ENCODE measurements at regions not wholly inside any gene's neighbourhood (a gene's known extent, or its start where the extent isn't known, plus 50 kb on each side); places are given as distances from the start of the nearest gene placed in this dataset.

DNA sequence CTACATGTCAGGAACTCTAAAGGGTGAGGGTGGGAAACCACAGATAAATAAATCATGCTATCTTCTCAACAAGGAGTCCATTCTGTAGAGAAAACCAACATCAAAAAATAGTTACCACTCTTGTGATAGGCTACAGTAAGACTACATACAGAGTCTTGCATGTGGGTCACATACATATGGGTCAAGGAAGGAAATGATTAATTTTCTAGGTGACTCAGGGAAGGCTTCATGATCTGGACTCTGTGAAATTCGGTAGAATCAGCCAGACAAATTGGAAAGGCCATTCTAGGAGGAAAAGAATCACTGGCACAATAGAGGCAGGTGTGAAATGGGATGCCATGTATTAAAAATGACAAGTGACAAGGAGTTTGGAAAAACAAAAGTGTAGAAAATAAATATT lies 638.9 kb downstream of the LIG4 start:
- Histone ChIP-seq H3K9me3 (no peaks in the 10 kb centered on the region), H3K36me3 (no peaks in the 10 kb centered on the region), H3K27me3 (no peaks in the 10 kb centered on the region), H3K4me3 (replicated peaks in 1 of 3) (no peak overlapping the region), H3K27ac (no peak overlapping the region), H3K4me1 (no peaks in the 10 kb centered on the region)
- WGBS, 2 donors = 62 to 71% methylated on average over 1 of the region's 1 CpG
- intact Hi-C loops (cut with DNase I) = no loop called here
- TF ChIP-seq, protein P1, sequence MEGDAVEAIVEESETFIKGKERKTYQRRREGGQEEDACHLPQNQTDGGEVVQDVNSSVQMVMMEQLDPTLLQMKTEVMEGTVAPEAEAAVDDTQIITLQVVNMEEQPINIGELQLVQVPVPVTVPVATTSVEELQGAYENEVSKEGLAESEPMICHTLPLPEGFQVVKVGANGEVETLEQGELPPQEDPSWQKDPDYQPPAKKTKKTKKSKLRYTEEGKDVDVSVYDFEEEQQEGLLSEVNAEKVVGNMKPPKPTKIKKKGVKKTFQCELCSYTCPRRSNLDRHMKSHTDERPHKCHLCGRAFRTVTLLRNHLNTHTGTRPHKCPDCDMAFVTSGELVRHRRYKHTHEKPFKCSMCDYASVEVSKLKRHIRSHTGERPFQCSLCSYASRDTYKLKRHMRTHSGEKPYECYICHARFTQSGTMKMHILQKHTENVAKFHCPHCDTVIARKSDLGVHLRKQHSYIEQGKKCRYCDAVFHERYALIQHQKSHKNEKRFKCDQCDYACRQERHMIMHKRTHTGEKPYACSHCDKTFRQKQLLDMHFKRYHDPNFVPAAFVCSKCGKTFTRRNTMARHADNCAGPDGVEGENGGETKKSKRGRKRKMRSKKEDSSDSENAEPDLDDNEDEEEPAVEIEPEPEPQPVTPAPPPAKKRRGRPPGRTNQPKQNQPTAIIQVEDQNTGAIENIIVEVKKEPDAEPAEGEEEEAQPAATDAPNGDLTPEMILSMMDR (IDR thresholded peaks at IDR 0.05) = no peak
- no peak for TF ChIP-seq POLR2A (IDR thresholded peaks at IDR 0.05)
- no peak for DNase-seq

DNA sequence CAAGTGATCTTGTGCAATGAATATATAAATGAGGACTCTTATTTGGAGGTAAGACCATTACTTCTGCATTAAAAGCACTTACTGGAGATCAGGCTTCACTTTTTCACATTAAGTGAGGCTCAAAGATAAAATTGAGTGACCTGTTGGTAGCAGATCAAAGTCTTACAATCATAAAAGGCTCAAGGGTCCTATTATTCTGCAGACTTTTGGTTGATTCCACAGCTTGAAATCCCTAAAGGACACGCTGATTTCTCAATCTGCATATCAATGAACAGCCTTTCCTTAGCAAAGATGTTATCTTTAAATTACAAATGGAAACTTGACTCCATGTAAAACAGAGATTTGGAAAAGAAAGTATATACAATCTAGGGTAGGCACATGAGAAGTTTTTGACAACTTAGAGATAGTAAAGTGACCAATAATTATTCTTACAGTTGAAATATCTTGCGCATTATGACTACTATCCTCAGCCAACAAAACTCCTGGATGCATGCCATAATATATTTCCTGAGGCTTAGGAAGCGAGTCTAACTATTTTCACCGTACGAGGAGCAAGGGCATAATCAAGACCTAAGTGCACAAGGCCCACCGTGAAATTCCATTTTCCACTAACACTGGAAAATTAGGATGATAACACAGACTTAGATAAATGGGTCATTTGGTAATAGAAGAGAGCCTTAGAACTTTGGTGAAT lies 640.7 kb downstream of the LIG4 start:
- intact Hi-C loops (cut with DNase I) = no loop called here
- Histone ChIP-seq H3K4me1 (no peaks in the 10 kb centered on the region), H3K36me3 (no peaks in the 10 kb centered on the region), H3K27ac (no peak overlapping the region), H3K4me3 (replicated peaks in 1 of 3) (no peak overlapping the region), H3K27me3 (no peaks in the 10 kb centered on the region), H3K9me3 (no peaks in the 10 kb centered on the region)
- DNase-seq = no peak
- TF ChIP-seq, protein P1 (IDR thresholded peaks at IDR 0.05) = no peak
- TF ChIP-seq POLR2A (IDR thresholded peaks at IDR 0.05) = no peak
- WGBS, 2 donors = 59 to 68% methylated on average over 6 of the region's 6 CpGs

DNA sequence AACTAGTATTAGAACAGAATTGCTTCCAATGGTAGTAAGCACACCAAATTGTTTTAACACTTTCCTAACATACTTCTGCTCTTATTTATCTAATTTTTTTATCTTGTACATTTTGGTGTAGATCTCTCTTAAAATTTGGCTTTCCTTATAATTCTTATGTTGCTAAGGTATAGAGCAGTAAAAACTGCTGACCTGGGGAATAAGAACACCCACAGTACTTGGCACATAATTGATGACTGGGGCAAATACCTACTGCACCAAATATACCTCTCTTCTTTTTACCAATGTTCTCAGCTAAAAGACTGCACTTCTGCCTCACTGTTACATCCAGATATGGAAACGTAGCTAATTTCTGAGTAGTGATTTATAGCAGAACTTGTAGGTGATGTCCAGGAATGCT lies 642.2 kb downstream of the LIG4 start:
- no peak overlapping the region for H3K4me3 ChIP-seq (replicated peaks in 1 of 3)
- H3K27ac ChIP-seq = no peak overlapping the region
- WGBS, 2 donors = 85 to 89% methylated on average over 1 of the region's 1 CpG
- intact Hi-C loops (cut with DNase I) = no loop called here
- DNase-seq = no peak
- no peaks in the 10 kb centered on the region for H3K9me3 ChIP-seq
- H3K36me3 ChIP-seq = no peaks in the 10 kb centered on the region
- no peaks in the 10 kb centered on the region for H3K4me1 ChIP-seq
- no peak for TF ChIP-seq POLR2A (IDR thresholded peaks at IDR 0.05)
- TF ChIP-seq, protein P1 (IDR thresholded peaks at IDR 0.05) = no peak
- no peaks in the 10 kb centered on the region for H3K27me3 ChIP-seq

DNA sequence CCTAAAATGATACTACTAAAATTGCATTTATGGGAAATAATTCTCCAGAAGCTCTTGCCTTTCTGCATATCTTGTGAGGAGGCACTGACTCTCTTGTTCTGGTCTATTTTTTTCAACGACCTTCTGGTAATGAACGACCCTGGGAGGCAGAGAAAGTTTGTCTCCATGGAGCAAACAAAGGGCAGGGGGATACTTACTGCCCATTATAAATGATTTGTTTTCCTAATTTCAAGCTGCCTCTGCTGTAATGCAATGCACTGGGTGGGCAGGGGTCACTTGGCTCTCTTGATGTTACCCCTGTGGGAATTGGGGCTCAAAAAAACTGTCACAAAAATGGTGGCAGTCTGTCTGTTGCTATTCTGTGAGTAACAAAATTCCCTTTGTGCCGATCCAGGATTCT lies 643.2 kb downstream of the LIG4 start:
- no peak overlapping the region for H3K4me3 ChIP-seq (replicated peaks in 1 of 3)
- no peak for DNase-seq
- H3K9me3 ChIP-seq = no peaks in the 10 kb centered on the region
- H3K27me3 ChIP-seq = no peaks in the 10 kb centered on the region
- no peak for TF ChIP-seq POLR2A (IDR thresholded peaks at IDR 0.05)
- TF ChIP-seq, protein P1 (IDR thresholded peaks at IDR 0.05) = no peak
- no peaks in the 10 kb centered on the region for H3K36me3 ChIP-seq
- H3K4me1 ChIP-seq = no peaks in the 10 kb centered on the region
- no peak overlapping the region for H3K27ac ChIP-seq
- WGBS, 2 donors = 52 to 63% methylated on average over 3 of the region's 3 CpGs
- intact Hi-C loops (cut with DNase I) = no loop called here

DNA sequence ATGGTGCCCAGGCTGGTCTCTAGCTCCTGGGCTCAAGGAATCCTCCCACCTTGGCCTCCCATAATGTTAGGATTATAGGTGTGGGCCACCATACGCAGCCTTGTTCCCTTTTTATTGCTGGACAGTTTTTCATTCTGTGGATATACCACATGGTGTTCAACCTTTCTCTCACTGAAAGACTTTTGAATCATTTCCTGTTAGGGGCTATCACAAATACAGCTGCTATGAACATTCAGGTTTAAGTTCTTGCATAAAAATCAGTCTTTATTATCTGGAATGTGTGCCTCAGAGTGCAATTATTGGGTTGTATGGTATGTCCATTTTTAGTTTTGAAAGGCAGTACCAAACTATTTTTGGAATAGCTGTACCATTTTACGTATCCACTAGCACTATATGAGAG lies 647.2 kb downstream of the LIG4 start:
- WGBS, 2 donors = 96 to 99% methylated on average over 2 of the region's 2 CpGs
- no peaks in the 10 kb centered on the region for H3K4me1 ChIP-seq
- no peak for TF ChIP-seq POLR2A (IDR thresholded peaks at IDR 0.05)
- TF ChIP-seq, protein P1 (IDR thresholded peaks at IDR 0.05) = no peak
- intact Hi-C loops (cut with DNase I) = no loop called here
- no peaks in the 10 kb centered on the region for H3K36me3 ChIP-seq
- no peak overlapping the region for H3K4me3 ChIP-seq (replicated peaks in 1 of 3)
- no peak overlapping the region for H3K27ac ChIP-seq
- H3K27me3 ChIP-seq = no peaks in the 10 kb centered on the region
- no peaks in the 10 kb centered on the region for H3K9me3 ChIP-seq
- no peak for DNase-seq

Data from thyroid gland (tissue), 4 donors.